ENCODE measurements at regions not wholly inside any gene's neighbourhood (a gene's known extent, or its start where the extent isn't known, plus 50 kb on each side); places are given as distances from the start of the nearest gene placed in this dataset.
"Not testable (repeated sequence)": the region's sequence is repeated elsewhere in the genome, so short reads cannot be mapped to it uniquely, and the experiment has no call there.

DNA sequence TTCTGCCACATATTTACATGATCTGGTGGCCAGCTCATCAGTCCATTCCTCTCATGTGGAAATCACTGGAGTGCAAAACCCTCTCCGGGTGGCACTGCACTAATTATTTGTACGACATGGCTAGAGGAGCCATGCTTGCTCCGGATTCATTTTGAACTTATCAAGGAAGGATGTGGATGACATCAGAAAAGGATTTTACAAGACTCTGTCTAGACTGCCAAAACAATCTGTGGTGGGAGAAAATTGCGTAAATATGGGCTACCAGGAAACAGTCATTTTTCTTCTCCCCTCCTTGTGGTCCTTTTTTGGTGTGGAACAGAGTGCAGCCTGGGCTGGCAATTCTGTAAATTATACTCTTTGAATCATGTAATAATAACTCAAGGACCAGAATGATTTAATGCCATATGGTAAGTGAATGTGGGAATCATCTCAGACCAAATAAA, 123.4 kb upstream of the IFNE start:
- DNase-seq, result no peak

GRCh38 chr9:21607576-21607975, 125.5 kb upstream of the IFNE start:
- no peak for DNase-seq

GRCh38 chr9:21608200-21608599, 126.1 kb upstream of the IFNE start:
- no peak for DNase-seq

- no peak for DNase-seq
Measured at GRCh38 chr9:21609506-21609905, 127.4 kb upstream of the IFNE start.

DNA sequence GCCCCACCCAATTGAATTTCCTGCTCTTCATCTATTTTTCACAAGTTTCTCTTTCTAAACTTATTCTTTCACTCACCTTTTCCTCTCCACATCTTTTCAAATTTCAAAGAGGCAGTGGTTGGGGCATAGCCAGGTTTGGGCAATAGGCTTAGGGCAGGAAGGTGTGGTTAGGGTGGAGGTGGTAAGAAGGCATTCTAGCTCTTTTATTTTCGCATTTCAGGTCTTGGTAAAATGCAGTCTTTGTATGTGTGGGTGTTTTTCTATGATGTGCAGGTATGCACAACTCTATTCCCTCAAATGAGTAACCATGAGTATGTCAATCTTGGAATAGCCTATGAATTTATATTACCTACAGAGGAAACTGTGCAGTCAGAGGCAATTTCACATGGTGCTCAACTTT, 129.8 kb upstream of the IFNE start:
- DNase-seq, result no peak

DNA sequence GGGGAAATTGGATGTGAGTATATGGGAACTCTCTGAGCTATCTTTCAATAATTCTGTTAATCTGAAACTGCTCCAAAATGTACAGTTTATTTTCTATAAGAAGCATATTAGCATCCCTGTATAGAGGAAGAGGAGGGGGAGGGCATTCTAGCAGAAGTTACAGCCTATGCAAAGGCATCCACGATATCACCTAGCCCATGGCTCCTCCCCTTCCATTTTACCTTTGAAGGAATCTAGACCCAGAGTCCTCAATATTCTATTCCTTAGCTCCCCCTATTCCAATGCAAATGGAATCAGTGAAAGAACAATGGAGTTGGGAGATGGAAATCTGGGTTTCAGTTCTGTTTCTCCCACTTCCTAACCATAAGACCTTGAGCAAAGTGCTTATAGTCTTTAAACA, 132.9 kb upstream of the IFNE start:
- DNase-seq, result no peak

DNA sequence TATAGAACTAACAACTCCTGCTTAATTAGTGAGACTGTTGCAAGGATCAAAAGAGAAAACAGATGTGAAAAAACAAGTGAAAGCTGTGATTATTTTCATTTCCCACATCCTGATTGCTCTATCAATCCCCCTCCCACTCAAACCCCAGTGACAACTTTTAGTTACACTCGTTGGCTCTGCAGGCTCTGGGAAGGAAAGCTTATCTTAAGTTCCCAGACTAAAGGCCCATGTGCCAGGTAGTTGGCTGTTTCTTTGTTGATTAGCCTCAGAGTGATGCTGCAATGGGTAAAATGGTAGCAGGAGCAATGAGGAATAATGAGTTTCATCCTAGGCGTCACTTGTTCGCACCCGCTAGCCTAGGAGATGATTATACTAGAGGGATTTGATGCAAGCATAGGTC, 133.3 kb upstream of the IFNE start:
- no peak for DNase-seq

GRCh38 chr9:21616082-21616778, 134.1 kb upstream of the IFNE start:
- no peak for DNase-seq

DNA sequence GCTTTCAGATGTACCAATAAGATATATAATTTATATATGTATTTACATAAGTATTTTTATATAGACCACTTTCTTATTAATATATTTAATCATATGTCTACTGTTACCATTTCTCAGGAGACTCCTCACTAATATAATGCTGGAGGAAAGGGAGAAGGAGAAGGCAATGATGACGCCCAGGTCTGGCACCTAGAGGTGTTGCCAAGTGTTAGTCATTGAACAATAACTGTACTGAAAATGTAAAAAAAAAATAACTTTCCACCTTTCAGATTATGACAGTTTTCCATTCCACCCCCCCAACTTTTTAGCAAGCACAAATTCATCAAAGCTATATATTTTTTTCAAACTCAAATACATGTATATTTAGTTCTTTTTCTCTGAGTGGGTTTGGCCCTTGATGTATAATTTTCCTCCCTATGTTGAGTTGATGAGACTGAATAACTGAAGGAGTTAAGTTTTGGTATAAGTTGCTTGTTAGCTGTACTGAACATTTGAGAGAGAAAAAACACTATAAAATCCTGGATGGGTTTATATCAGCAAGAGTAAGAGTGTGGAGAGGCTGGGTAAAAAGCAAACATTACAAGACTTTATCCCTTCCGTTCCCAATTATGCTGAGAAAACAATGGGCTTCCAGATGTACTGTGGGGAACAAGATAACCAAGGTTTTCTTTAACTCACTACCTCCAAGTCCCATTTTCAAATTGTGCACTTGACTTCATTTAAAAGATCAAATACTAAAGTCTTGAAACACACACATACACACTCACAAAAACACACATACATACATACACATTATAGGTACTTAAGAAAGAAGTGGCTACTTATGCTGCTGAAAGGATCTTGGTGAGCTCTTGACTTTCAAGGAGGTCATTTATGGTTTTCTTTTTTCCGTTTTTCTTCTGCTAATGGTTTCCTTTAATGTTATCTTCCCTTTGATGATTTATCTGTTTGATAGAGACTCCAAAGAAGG, 142.8 kb upstream of the IFNE start:
- DNase-seq, result no peak

DNA sequence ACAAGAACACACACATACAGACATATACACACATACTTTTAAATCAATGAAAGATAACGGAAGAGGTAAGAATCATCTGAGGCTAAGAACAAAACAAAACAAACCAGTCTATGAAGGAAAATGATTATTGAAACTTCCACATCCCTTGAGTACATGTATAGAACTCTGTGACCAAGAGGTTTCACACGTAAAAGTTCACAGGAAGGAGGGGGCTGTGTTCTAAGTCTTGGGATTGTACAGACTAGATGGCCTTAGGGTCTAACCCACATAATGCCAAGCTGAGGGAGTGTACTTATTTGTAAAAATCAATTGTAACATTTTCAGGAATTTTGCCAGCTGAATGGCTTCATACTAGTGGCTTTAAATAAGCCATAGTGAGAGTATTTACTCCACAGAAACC, 144.4 kb upstream of the IFNE start:
- DNase-seq, result no peak

DNA sequence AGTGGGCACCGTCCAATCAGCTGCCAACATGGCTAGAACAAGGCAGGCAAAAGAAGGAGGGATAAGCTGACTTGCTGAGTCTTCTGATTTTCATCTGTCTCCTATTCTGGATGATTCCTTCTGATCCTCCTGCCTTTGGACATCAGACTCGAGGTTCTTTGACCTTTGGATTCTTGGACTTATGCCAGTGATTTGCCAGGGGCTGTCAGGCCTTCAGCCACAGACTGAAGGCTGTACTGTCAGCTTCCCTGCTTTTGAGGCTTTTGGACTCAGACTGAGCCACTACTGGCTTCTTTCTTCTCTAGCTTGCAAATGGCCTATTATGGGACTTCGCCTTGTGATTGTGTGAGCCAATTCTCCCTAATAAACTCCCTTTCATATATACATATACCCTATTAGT, 146.8 kb upstream of the IFNE start:
- DNase-seq, result not testable (repeated sequence)

DNA sequence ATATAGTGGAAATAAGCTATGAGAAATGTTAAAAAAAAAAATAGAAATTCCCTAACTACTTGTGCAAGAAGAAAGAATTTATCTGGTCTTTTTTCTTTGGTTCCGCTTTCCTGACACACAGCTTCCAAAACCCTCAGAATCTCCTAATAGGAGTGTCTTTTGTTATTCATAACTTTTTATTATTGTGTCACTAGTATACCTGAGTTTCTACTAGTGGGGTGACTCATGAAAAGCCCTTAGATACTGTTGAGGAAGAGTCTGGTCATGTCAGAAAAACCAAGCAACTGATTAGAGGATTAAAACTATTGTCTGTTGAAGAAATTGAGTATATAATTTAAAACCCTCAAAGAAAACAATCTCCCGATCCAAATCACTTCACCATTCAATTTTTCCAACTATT, 152.8 kb upstream of the IFNE start:
- no peak for DNase-seq

DNA sequence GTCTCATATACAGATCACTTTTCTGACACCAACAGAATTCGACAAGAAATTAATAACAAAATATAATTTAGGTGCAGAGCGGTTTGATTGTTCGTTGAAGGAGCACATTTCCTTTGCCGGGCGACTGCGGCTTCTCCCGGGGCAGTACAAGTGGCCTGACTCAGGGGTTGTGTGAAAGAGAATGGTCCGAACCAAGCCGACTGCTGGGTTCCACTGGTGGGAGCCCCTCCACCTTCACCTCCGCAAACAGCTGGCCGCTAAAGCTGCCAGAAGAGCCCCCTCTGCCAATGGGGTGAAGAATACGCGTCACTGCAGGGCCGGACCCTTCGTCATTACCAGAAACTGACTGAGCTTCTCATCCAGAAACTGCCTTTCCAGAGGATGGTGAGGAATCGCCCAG, 156.0 kb upstream of the IFNE start:
- DNase-seq, result no peak

DNA sequence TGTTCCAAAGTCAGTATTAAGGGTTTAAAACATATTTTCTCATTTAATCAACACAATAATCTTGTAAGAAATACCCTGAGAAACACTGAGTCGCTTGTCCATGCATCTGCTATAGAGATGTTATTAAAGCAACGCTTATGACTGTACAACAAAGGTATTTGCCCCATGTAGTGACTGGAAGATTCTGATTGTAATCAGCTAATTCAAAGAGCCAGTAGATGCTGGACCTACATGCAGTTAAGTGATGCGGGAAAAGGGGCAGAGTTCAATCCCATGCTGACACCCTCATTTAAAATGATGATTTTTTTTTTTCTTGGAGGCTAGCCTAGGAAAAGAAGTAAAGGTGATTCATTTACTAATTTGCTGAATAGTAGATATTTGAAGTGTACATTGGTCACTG, 149.3 kb upstream of the MTAP start:
- no peak for DNase-seq

GRCh38 chr9:21653589-21653988, 148.8 kb upstream of the MTAP start:
- no peak for DNase-seq

GRCh38 chr9:21656776-21657674, 145.4 kb upstream of the MTAP start:
- no peak for DNase-seq

GRCh38 chr9:21657966-21658667, 144.3 kb upstream of the MTAP start:
- no peak for DNase-seq

DNA sequence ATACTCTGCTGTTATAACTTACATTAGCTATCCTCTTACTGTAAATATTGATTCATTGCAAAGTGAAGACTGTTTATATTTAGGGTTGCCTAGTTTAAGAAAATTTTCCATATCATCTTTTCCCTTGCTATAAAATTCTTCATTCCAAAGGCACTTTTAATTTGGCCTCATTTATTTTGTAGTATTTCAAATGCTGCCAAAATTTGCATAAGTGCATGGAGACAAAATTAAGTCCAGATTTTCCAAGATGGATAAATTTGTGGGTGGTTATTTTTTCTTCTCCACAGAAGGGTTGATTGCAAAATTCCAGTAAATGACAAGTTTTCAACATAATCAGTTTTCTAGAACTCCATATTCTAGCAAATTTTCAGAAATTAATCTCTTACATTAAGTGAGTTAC, 141.5 kb upstream of the MTAP start:
- no peak for DNase-seq

- DNase-seq, result no peak
Measured at GRCh38 chr9:21661626-21662025, 140.8 kb upstream of the MTAP start.

DNA sequence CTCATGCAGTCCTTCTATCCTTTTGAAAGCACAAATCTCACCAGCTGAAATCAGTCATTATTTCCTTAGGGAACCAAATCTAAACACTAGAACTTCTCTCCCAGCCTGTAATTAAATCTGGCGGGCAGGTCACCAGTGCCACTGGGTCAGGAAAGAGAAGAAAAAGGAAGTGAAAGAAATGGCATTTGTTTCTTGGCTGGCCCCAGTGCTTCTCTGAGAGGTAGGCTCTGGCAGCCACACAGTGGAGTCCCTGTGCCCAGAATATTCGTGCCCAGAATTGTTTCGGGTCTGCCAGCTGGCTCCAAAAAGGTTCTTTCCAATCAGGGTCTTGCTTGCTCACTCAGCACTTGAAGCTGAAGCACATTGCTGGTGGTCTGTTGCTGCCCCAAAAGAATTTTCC, 133.9 kb upstream of the MTAP start:
- no peak for DNase-seq

GRCh38 chr9:21669701-21670100, 132.7 kb upstream of the MTAP start:
- no peak for DNase-seq

DNA sequence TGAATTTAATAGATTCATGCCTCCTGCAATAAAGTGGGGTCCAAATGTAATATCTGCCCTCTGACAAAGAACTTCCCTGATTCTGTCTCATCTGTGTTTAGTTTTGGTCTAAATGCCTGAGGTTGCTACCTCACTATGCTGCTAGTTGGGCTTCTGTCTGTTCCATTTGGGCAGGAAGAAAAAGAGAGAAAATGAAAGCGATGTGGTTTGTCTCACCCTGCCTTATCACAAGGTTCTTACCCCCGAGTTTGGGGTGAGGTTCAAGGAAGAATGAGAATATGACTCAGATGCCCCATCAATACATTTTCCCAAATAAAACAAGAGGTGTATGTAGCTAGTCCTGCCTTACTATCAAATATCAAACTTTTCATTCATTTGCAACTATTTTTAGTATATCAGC, 132.1 kb upstream of the MTAP start:
- DNase-seq, result no peak

DNA sequence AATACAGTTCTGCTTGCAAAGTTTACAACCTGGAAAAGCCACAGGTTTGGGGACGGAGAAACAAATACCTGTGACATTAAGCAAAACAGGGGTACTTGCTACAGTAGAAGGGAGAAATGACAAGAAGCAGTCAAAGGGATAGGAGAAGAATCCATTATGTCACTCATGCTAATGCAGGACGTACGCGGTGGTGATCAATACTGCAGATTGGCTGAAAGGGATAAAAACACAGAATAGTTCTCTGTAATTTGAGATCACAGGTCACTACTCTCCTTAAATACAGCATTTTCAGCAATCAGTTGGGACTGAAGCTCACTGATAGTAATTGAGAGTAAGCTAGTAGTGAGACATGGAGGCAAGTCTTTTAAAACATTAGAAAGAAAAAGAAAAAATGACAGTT, 130.3 kb upstream of the MTAP start:
- no peak for DNase-seq

Data from NCI-H774 (cell line).